ENCODE measurements at regions not wholly inside any gene's neighbourhood (a gene's known extent, or its start where the extent isn't known, plus 50 kb on each side); places are given as distances from the start of the nearest gene placed in this dataset.

DNA sequence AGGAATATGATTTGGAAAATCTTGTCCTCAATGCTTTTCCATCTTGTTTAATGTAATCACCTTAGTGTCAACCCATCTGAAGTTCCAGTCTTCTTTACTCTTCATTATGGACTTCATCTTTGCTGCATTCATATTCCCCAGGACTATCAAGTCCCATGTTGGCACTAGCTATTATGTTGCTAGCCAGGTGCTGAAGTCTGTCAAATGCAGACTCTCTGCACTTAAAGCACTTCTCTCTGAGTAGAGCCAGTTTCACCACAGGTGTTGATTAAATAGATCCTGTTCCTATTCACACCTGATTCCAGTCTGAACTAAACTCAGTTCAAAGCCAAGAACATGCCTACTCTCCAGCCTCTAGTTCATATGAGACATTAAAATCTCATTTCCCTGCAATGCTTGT, 75.0 kb upstream of the PKN2 start:
- TF ChIP-seq ZNF70 (CRISPR knock-in tag; IDR thresholded peaks at IDR 0.05): no peak
- TF ChIP-seq ZFP30 (CRISPR knock-in tag; IDR thresholded peaks at IDR 0.05): no peak
- no peak for TF ChIP-seq RARB (CRISPR knock-in tag; IDR thresholded peaks at IDR 0.05)
- TF ChIP-seq ZFP3 (CRISPR knock-in tag; IDR thresholded peaks at IDR 0.05): no peak
- TF ChIP-seq ARNTL (CRISPR knock-in tag; IDR thresholded peaks at IDR 0.05; ENCODE audit: borderline replicate concordance, low read depth): no peak
- no peak for TF ChIP-seq CSDC2 (CRISPR knock-in tag; IDR thresholded peaks at IDR 0.05)
- TF ChIP-seq, protein P1, sequence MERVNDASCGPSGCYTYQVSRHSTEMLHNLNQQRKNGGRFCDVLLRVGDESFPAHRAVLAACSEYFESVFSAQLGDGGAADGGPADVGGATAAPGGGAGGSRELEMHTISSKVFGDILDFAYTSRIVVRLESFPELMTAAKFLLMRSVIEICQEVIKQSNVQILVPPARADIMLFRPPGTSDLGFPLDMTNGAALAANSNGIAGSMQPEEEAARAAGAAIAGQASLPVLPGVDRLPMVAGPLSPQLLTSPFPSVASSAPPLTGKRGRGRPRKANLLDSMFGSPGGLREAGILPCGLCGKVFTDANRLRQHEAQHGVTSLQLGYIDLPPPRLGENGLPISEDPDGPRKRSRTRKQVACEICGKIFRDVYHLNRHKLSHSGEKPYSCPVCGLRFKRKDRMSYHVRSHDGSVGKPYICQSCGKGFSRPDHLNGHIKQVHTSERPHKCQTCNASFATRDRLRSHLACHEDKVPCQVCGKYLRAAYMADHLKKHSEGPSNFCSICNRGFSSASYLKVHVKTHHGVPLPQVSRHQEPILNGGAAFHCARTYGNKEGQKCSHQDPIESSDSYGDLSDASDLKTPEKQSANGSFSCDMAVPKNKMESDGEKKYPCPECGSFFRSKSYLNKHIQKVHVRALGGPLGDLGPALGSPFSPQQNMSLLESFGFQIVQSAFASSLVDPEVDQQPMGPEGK (CRISPR knock-in tag; IDR thresholded peaks at IDR 0.05; ENCODE audit: borderline replicate concordance): no peak
- TF ChIP-seq ZNF8 (CRISPR knock-in tag; IDR thresholded peaks at IDR 0.05): no peak
